ENCODE measurements at regions not wholly inside any gene's neighbourhood (a gene's known extent, or its start where the extent isn't known, plus 50 kb on each side); places are given as distances from the start of the nearest gene placed in this dataset.

GRCh38 chr3:102791641-102792589 lies 357.1 kb downstream of the ZPLD1 start:
- Histone ChIP-seq H3K4me1 (ENCODE audit: low read length) (no peaks in the 10 kb centered on the region), H3K36me3 (replicated peaks; ENCODE audit: insufficient read depth, low read length) (no peaks in the 10 kb centered on the region), H3F3A (ENCODE audit: insufficient read depth, low read length) (no peaks in the 10 kb centered on the region), H3K27ac (ENCODE audit: low read length) (no peak overlapping the region), H3K79me2 (ENCODE audit: low read length) (no peaks in the 10 kb centered on the region), H3K9ac (ENCODE audit: low read length) (no peak overlapping the region), H3K4me2 (ENCODE audit: low read depth, low read length) (no peak overlapping the region), H3K27me3 (replicated peaks; ENCODE audit: insufficient read depth, low read length) (no peaks in the 10 kb centered on the region), H3K9me2 (replicated peaks; ENCODE audit: insufficient read depth, low read length) (no peaks in the 10 kb centered on the region), H4K20me1 (ENCODE audit: insufficient read depth, low read length) (no peaks in the 10 kb centered on the region), H3K9me3 (replicated peaks; ENCODE audit: insufficient read depth, low read length) (no peaks in the 10 kb centered on the region), H2AFZ (ENCODE audit: low read length) (no peak overlapping the region), H3K4me3 (ENCODE audit: low read length) (no peak overlapping the region)
- TF ChIP-seq EZH2phosphoT487 (IDR thresholded peaks at IDR 0.05; ENCODE audit: low read length), result no peak
- no peak for TF ChIP-seq CTCF (IDR thresholded peaks at IDR 0.05; ENCODE audit: low read length)
- no peak for TF ChIP-seq EZH2 (optimal IDR thresholded peaks at IDR 0.05; ENCODE audit: low read depth, low read length)
- DNase-seq, result no peak

- Histone ChIP-seq H4K20me1 (ENCODE audit: insufficient read depth, low read length) (no peaks in the 10 kb centered on the region), H3K27me3 (replicated peaks; ENCODE audit: insufficient read depth, low read length) (no peaks in the 10 kb centered on the region), H3K36me3 (replicated peaks; ENCODE audit: insufficient read depth, low read length) (no peaks in the 10 kb centered on the region), H3K4me1 (ENCODE audit: low read length) (no peaks in the 10 kb centered on the region), H3K79me2 (ENCODE audit: low read length) (no peaks in the 10 kb centered on the region), H3K4me2 (ENCODE audit: low read depth, low read length) (no peak overlapping the region), H3K4me3 (ENCODE audit: low read length) (no peak overlapping the region), H3K27ac (ENCODE audit: low read length) (no peak overlapping the region), H2AFZ (ENCODE audit: low read length) (no peak overlapping the region), H3F3A (ENCODE audit: insufficient read depth, low read length) (no peaks in the 10 kb centered on the region), H3K9me3 (replicated peaks; ENCODE audit: insufficient read depth, low read length) (no peaks in the 10 kb centered on the region), H3K9me2 (replicated peaks; ENCODE audit: insufficient read depth, low read length) (no peaks in the 10 kb centered on the region), H3K9ac (ENCODE audit: low read length) (no peak overlapping the region)
- TF ChIP-seq EZH2phosphoT487 (IDR thresholded peaks at IDR 0.05; ENCODE audit: low read length) (no peak), EZH2 (optimal IDR thresholded peaks at IDR 0.05; ENCODE audit: low read depth, low read length) (no peak)
- DNase-seq, result no peak
Observed at GRCh38 chr3:102796804-102797203, 362.0 kb downstream of the ZPLD1 start.

- H3K9me3 ChIP-seq (replicated peaks; ENCODE audit: insufficient read depth, low read length), result no peaks in the 10 kb centered on the region
- no peak overlapping the region for H3K9ac ChIP-seq (ENCODE audit: low read length)
- no peaks in the 10 kb centered on the region for H3K79me2 ChIP-seq (ENCODE audit: low read length)
- H3K27ac ChIP-seq (ENCODE audit: low read length), result no peak overlapping the region
- no peaks in the 10 kb centered on the region for H3K36me3 ChIP-seq (replicated peaks; ENCODE audit: insufficient read depth, low read length)
- TF ChIP-seq EZH2 (optimal IDR thresholded peaks at IDR 0.05; ENCODE audit: low read depth, low read length) (no peak), CTCF (IDR thresholded peaks at IDR 0.05; ENCODE audit: low read length) (no peak), EZH2phosphoT487 (IDR thresholded peaks at IDR 0.05; ENCODE audit: low read length) (no peak)
- DNase-seq, result no peak
- H2AFZ ChIP-seq (ENCODE audit: low read length), result no peak overlapping the region
- H4K20me1 ChIP-seq (ENCODE audit: insufficient read depth, low read length), result no peaks in the 10 kb centered on the region
- no peaks in the 10 kb centered on the region for H3K27me3 ChIP-seq (replicated peaks; ENCODE audit: insufficient read depth, low read length)
- no peak overlapping the region for H3K4me3 ChIP-seq (ENCODE audit: low read length)
- H3K4me2 ChIP-seq (ENCODE audit: low read depth, low read length), result no peak overlapping the region
- no peaks in the 10 kb centered on the region for H3F3A ChIP-seq (ENCODE audit: insufficient read depth, low read length)
- H3K4me1 ChIP-seq (ENCODE audit: low read length), result no peaks in the 10 kb centered on the region
- H3K9me2 ChIP-seq (replicated peaks; ENCODE audit: insufficient read depth, low read length), result no peaks in the 10 kb centered on the region
Observed at GRCh38 chr3:102802819-102803420, 368.1 kb downstream of the ZPLD1 start.

All from MM.1S (cell line).